ENCODE measurements at regions not wholly inside any gene's neighbourhood (a gene's known extent, or its start where the extent isn't known, plus 50 kb on each side); places are given as distances from the start of the nearest gene placed in this dataset.

GRCh38 chr7:53458636-53459035, 423.2 kb downstream of the POM121L12 start:
- Histone ChIP-seq H3K27ac (ENCODE audit: extremely low read depth, low read depth, low read length) (no peak overlapping the region), H3K36me3 (ENCODE audit: control insufficient read depth, insufficient read depth, low read length) (no peaks in the 10 kb centered on the region), H3K9me1 (ENCODE audit: control insufficient read depth, insufficient read depth, low read length) (no peaks in the 10 kb centered on the region), H3K79me2 (ENCODE audit: control insufficient read depth, insufficient read depth, low read length) (no peaks in the 10 kb centered on the region), H3K4me2 (ENCODE audit: insufficient read depth, low read length) (no peak overlapping the region), H3K4me3 (no peak overlapping the region), H4K20me1 (replicated peaks; ENCODE audit: control insufficient read depth, insufficient read depth, low read length) (no peaks in the 10 kb centered on the region), H2AFZ (ENCODE audit: low read depth, low read length) (no peak overlapping the region), H3K9me3 (replicated peaks; ENCODE audit: control insufficient read depth, insufficient read depth, low read depth, low read length) (no peaks in the 10 kb centered on the region), H3K27me3 (ENCODE audit: control insufficient read depth in 2 of 2, insufficient read depth in 2 of 2, low read length in 2 of 2) (no peaks in the 10 kb centered on the region), H3K4me1 (replicated peaks in 1 of 2; ENCODE audit: control insufficient read depth in 2 of 2, insufficient read depth in 2 of 2, low read length in 2 of 2) (no peaks in the 10 kb centered on the region), H3K9ac (ENCODE audit: insufficient read depth in 1 of 2, low read depth in 2 of 2, low read length in 2 of 2) (no peak overlapping the region)
- FAIRE-seq (no peak), ATAC-seq (no peak), DNase-seq (ENCODE audit: extremely low read depth in 1 of 4, low spot score in 3 of 4) (no peak)
- in situ Hi-C loops (cut with MboI) (no loop called here), intact Hi-C loops (cut with micrococcal nuclease) (no loop called here)
- POLR2A ChIA-PET, result no interaction called here
- TF ChIP-seq CREB3 (tag; conservative IDR thresholded peaks at IDR 0.05; ENCODE audit: low read depth), result no peak
- TF ChIP-seq MITF (IDR thresholded peaks at IDR 0.05), result no peak
- no peak for TF ChIP-seq KAT7 (CRISPR knock-in tag; IDR thresholded peaks at IDR 0.05; ENCODE audit: borderline replicate concordance)
- no peak for TF ChIP-seq NR2F6 (CRISPR knock-in tag; IDR thresholded peaks at IDR 0.05)
- TF ChIP-seq FIP1L1 (IDR thresholded peaks at IDR 0.05; ENCODE audit: low read depth, low read length, poor library complexity, severe bottlenecking), result no peak
- TF ChIP-seq YY1 (IDR thresholded peaks at IDR 0.05; ENCODE audit: borderline replicate concordance in 1 of 3, control insufficient read depth in 1 of 3, extremely low read depth in 1 of 3, insufficient read depth in 3 of 3, insufficient read length in 1 of 3, insufficient replicate concordance in 2 of 3, low read depth in 1 of 3, low read length in 2 of 3), result no peak
- TF ChIP-seq COPS2 (conservative IDR thresholded peaks at IDR 0.05), result no peak
- no peak for TF ChIP-seq MAFG (tag; conservative IDR thresholded peaks at IDR 0.05)
- no peak for TF ChIP-seq NR4A1 (CRISPR knock-in tag; IDR thresholded peaks at IDR 0.05)
- no peak for TF ChIP-seq NR4A1 (tag; IDR thresholded peaks at IDR 0.05)
- TF ChIP-seq DIDO1 (tag; IDR thresholded peaks at IDR 0.05; ENCODE audit: low read depth), result no peak
- no peak for TF ChIP-seq ARID3B (CRISPR knock-in tag; IDR thresholded peaks at IDR 0.05; ENCODE audit: borderline replicate concordance)
- no peak for TF ChIP-seq ZNF224 (CRISPR knock-in tag; IDR thresholded peaks at IDR 0.05)
- no peak for TF ChIP-seq CREB1 (IDR thresholded peaks at IDR 0.05)
- TF ChIP-seq CREB1 (CRISPR knock-in tag; IDR thresholded peaks at IDR 0.05), result no peak
- no peak for TF ChIP-seq SIN3B (IDR thresholded peaks at IDR 0.05; ENCODE audit: low read depth)
- TF ChIP-seq ZNF311 (CRISPR knock-in tag; IDR thresholded peaks at IDR 0.05), result no peak
- TF ChIP-seq MXI1 (IDR thresholded peaks at IDR 0.05; ENCODE audit: low read depth, low read length), result no peak
- TF ChIP-seq PTTG1 (tag; IDR thresholded peaks at IDR 0.05; ENCODE audit: low read depth), result no peak
- TF ChIP-seq ZNF830 (CRISPR knock-in tag; IDR thresholded peaks at IDR 0.05), result no peak
- TF ChIP-seq PML (IDR thresholded peaks at IDR 0.05; ENCODE audit: low read length), result no peak
- WGBS (ENCODE audit: insufficient coverage, low coverage, missing lambda C conversion rate), result 7% methylated on average over 3 of the region's 3 CpGs
- CTCF ChIA-PET (ENCODE audit: low intra/inter-chr PET ratio), result no interaction called here
- no TSS peak for BruUV-seq (replicated peaks)
